DMS 273 (cell line): ENCODE measurements at regions not wholly inside any gene's neighbourhood (a gene's known extent, or its start where the extent isn't known, plus 50 kb on each side); places are given as distances from the start of the nearest gene placed in this dataset.

Experiments used
- DNase-seq: peaks from one replicate; lab custom pipeline; 2025; ENCODE audit not compliant: unreplicated experiment; lab: John Stamatoyannopoulos, UW

- no peak for DNase-seq
These were observed 112.1 kb upstream of the KLF6 start for GRCh38 chr10:3897156-3897555.

GRCh38 chr10:3896161-3896560 lies 111.2 kb upstream of the KLF6 start:
- DNase-seq: no peak

GRCh38 chr10:3895045-3895631 lies 110.1 kb upstream of the KLF6 start:
- no peak for DNase-seq

GRCh38 chr10:3893901-3894563 lies 109.0 kb upstream of the KLF6 start:
- DNase-seq: no peak

- DNase-seq: no peak
These were observed 107.7 kb upstream of the KLF6 start for GRCh38 chr10:3892440-3893425.

GRCh38 chr10:3891396-3891795 lies 106.4 kb upstream of the KLF6 start:
- DNase-seq: no peak

GRCh38 chr10:3890602-3891352 lies 105.8 kb upstream of the KLF6 start:
- DNase-seq: no peak

GRCh38 chr10:3889961-3890522 lies 105.0 kb upstream of the KLF6 start:
- no peak for DNase-seq

GRCh38 chr10:3887885-3888476 lies 103.0 kb upstream of the KLF6 start:
- no peak for DNase-seq

- no peak for DNase-seq
These were observed 102.4 kb upstream of the KLF6 start for GRCh38 chr10:3887404-3887803.

- no peak for DNase-seq
These were observed 101.7 kb upstream of the KLF6 start for GRCh38 chr10:3886641-3887251.

GRCh38 chr10:3886191-3886590 lies 101.2 kb upstream of the KLF6 start:
- DNase-seq: no peak

GRCh38 chr10:3882855-3883254 lies 97.8 kb upstream of the KLF6 start:
- DNase-seq: no peak

GRCh38 chr10:3881622-3882021 lies 96.6 kb upstream of the KLF6 start:
- no peak for DNase-seq

GRCh38 chr10:3879073-3879472 lies 94.1 kb upstream of the KLF6 start:
- no peak for DNase-seq

GRCh38 chr10:3877211-3878000 lies 92.4 kb upstream of the KLF6 start:
- no peak for DNase-seq

GRCh38 chr10:3876350-3876962 lies 91.4 kb upstream of the KLF6 start:
- no peak for DNase-seq

- no peak for DNase-seq
These were observed 90.8 kb upstream of the KLF6 start for GRCh38 chr10:3875842-3876235.
